Coronary artery (tissue), 2 donors: ENCODE measurements at regions not wholly inside any gene's neighbourhood (a gene's known extent, or its start where the extent isn't known, plus 50 kb on each side); places are given as distances from the start of the nearest gene placed in this dataset.

Source experiments
- DNase-seq: peaks from one replicate; pipeline ENCODE4 v3.0.0-alpha.2; 2017; ENCODE audit warnings: low spot score
- H3K27ac ChIP-seq, 2 donors: fragments of 200-600 bp; sonication (generic); one replicate each; pipeline ENCODE4 v1.5.1; 2016 to 2019
- H3K4me3 ChIP-seq: fragments of 200-600 bp; sonication (generic); 2 replicates; pipeline ENCODE4 v1.5.1; 2016; ENCODE audit warnings: mild to moderate bottlenecking, moderate library complexity
- CTCF ChIP-seq: fragments of 200-600 bp; sonication (generic); IDR thresholded peaks from one replicate; pipeline ENCODE4 v1.5.1; 2019; ENCODE audit warnings: antibody characterized with exemption

- Histone ChIP-seq H3K27ac (no peak overlapping the region), H3K4me3 (no peak overlapping the region)
- no peak for TF ChIP-seq CTCF
- no peak for DNase-seq
Measured at GRCh38 chr13:105902396-105902795, 633.1 kb downstream of the EFNB2 start.

GRCh38 chr13:105897575-105897974 lies 637.9 kb downstream of the EFNB2 start:
- TF ChIP-seq CTCF = no peak
- no peak for DNase-seq
- Histone ChIP-seq H3K4me3 (no peak overlapping the region), H3K27ac (no peak overlapping the region)

- no peak for TF ChIP-seq CTCF
- H3K4me3 ChIP-seq = no peak overlapping the region
- DNase-seq = no peak
- H3K27ac ChIP-seq = no peak overlapping the region
Measured at GRCh38 chr13:105894697-105895096, 640.8 kb downstream of the EFNB2 start.

- TF ChIP-seq CTCF = no peak
- Histone ChIP-seq H3K27ac (no peak overlapping the region), H3K4me3 (no peak overlapping the region)
- no peak for DNase-seq
Measured at GRCh38 chr13:105890509-105890908, 645.0 kb downstream of the EFNB2 start.

- Histone ChIP-seq H3K27ac (no peak overlapping the region), H3K4me3 (no peak overlapping the region)
- TF ChIP-seq CTCF = no peak
- DNase-seq = no peak
Measured at GRCh38 chr13:105878119-105878700, 657.3 kb downstream of the EFNB2 start.

- DNase-seq = no peak
- no peak overlapping the region for H3K4me3 ChIP-seq
- TF ChIP-seq CTCF = no peak
- H3K27ac ChIP-seq = no peak overlapping the region
Measured at GRCh38 chr13:105874814-105875213, 660.6 kb downstream of the EFNB2 start.

GRCh38 chr13:105871768-105872167 lies 663.7 kb downstream of the EFNB2 start:
- Histone ChIP-seq H3K4me3 (no peak overlapping the region), H3K27ac (no peak overlapping the region)
- DNase-seq = no peak
- TF ChIP-seq CTCF = no peak
